ENCODE measurements at regions not wholly inside any gene's neighbourhood (a gene's known extent, or its start where the extent isn't known, plus 50 kb on each side); places are given as distances from the start of the nearest gene placed in this dataset.

GRCh38 chr7:12102527-12102926 lies 108.6 kb upstream of the TMEM106B start:
- H3K27ac Mint-ChIP-seq: no peak overlapping the region
- DNase-seq: no peak
- WGBS (ENCODE audit: insufficient coverage): 76% methylated on average over 3 of the region's 3 CpGs
- no peak for ATAC-seq
- H3K27ac ChIP-seq (ENCODE audit: low read length): no peak overlapping the region
- H3K4me1 Mint-ChIP-seq: no peaks in the 10 kb centered on the region
- no peaks in the 10 kb centered on the region for H3K4me1 ChIP-seq (ENCODE audit: control insufficient read depth, insufficient read depth, low read length)
- H3K9me3 Mint-ChIP-seq: peaks cover 0 to 2% of the 10 kb centered on the region in 2 donors
- H3K36me3 ChIP-seq (ENCODE audit: control insufficient read depth, insufficient read depth, low read length): no peaks in the 10 kb centered on the region
- intact Hi-C loops (cut with micrococcal nuclease): no loop called here
- no peaks in the 10 kb centered on the region for H3K27me3 ChIP-seq (ENCODE audit: control insufficient read depth, insufficient read depth, low read length)
- H3K4me3 Mint-ChIP-seq: no peak overlapping the region
- no peaks in the 10 kb centered on the region for H3K36me3 Mint-ChIP-seq
- no peak overlapping the region for H3K4me3 ChIP-seq (ENCODE audit: low read length)
- no peaks in the 10 kb centered on the region for H3K9me3 ChIP-seq (ENCODE audit: control insufficient read depth, insufficient read depth, low read length)
- no peak for TF ChIP-seq CTCF (IDR thresholded peaks at IDR 0.05)
- H3K27me3 Mint-ChIP-seq (ENCODE audit: low read depth in 2 of 2): peaks cover 2 to 8% of the 10 kb centered on the region in 2 donors

- no peak for TF ChIP-seq CTCF (IDR thresholded peaks at IDR 0.05)
Observed at GRCh38 chr7:12103948-12104347, 107.1 kb upstream of the TMEM106B start.

GRCh38 chr7:12107381-12107780 lies 103.7 kb upstream of the TMEM106B start:
- no peak overlapping the region for H3K4me3 ChIP-seq (ENCODE audit: low read length)
- 100% methylated on average over 2 of the region's 2 CpGs for WGBS (ENCODE audit: insufficient coverage)
- Mint-ChIP-seq H3K36me3 (no peaks in the 10 kb centered on the region), H3K27me3 (ENCODE audit: low read depth in 2 of 2) (peaks cover 23 to 40% of the 10 kb centered on the region in 2 donors), H3K4me3 (no peak overlapping the region), H3K9me3 (no peaks in the 10 kb centered on the region), H3K27ac (no peak overlapping the region), H3K4me1 (peaks cover 0 to 3% of the 10 kb centered on the region in 2 donors)
- H3K9me3 ChIP-seq (ENCODE audit: control insufficient read depth, insufficient read depth, low read length): no peaks in the 10 kb centered on the region
- H3K27ac ChIP-seq (ENCODE audit: low read length): no peak overlapping the region
- no peak for TF ChIP-seq CTCF (IDR thresholded peaks at IDR 0.05)
- no peaks in the 10 kb centered on the region for H3K36me3 ChIP-seq (ENCODE audit: control insufficient read depth, insufficient read depth, low read length)
- ATAC-seq (no peak), DNase-seq (no peak)
- peaks cover 9% of the 10 kb centered on the region for H3K4me1 ChIP-seq (ENCODE audit: control insufficient read depth, insufficient read depth, low read length)
- intact Hi-C loops (cut with micrococcal nuclease): no loop called here
- peaks cover 28% of the 10 kb centered on the region for H3K27me3 ChIP-seq (ENCODE audit: control insufficient read depth, insufficient read depth, low read length)

More at GRCh38 chr7:12103948-12104347, 107.1 kb upstream of the TMEM106B start:
- Histone ChIP-seq H3K4me1 (ENCODE audit: control insufficient read depth, insufficient read depth, low read length) (no peaks in the 10 kb centered on the region), H3K4me3 (ENCODE audit: low read length) (no peak overlapping the region), H3K9me3 (ENCODE audit: control insufficient read depth, insufficient read depth, low read length) (no peaks in the 10 kb centered on the region), H3K36me3 (ENCODE audit: control insufficient read depth, insufficient read depth, low read length) (no peaks in the 10 kb centered on the region), H3K27me3 (ENCODE audit: control insufficient read depth, insufficient read depth, low read length) (peaks cover 5% of the 10 kb centered on the region), H3K27ac (ENCODE audit: low read length) (no peak overlapping the region)
- intact Hi-C loops (cut with micrococcal nuclease): no loop called here
- no peaks in the 10 kb centered on the region for H3K36me3 Mint-ChIP-seq
- DNase-seq: no peak
- H3K4me3 Mint-ChIP-seq: no peak overlapping the region
- peaks cover 3 to 11% of the 10 kb centered on the region in 2 donors for H3K27me3 Mint-ChIP-seq (ENCODE audit: low read depth in 2 of 2)
- no peak for ATAC-seq
- H3K9me3 Mint-ChIP-seq: peaks cover 0 to 2% of the 10 kb centered on the region in 2 donors
- H3K27ac Mint-ChIP-seq: no peak overlapping the region
- H3K4me1 Mint-ChIP-seq: no peaks in the 10 kb centered on the region

- Mint-ChIP-seq H3K4me3 (no peak overlapping the region), H3K27ac (no peak overlapping the region), H3K9me3 (no peaks in the 10 kb centered on the region), H3K27me3 (ENCODE audit: low read depth in 2 of 2) (peaks cover 28 to 45% of the 10 kb centered on the region in 2 donors), H3K4me1 (peaks cover 0 to 3% of the 10 kb centered on the region in 2 donors), H3K36me3 (no peaks in the 10 kb centered on the region)
- Histone ChIP-seq H3K4me1 (ENCODE audit: control insufficient read depth, insufficient read depth, low read length) (peaks cover 9% of the 10 kb centered on the region), H3K27ac (ENCODE audit: low read length) (no peak overlapping the region), H3K36me3 (ENCODE audit: control insufficient read depth, insufficient read depth, low read length) (no peaks in the 10 kb centered on the region), H3K9me3 (ENCODE audit: control insufficient read depth, insufficient read depth, low read length) (no peaks in the 10 kb centered on the region), H3K4me3 (ENCODE audit: low read length) (no peak overlapping the region), H3K27me3 (ENCODE audit: control insufficient read depth, insufficient read depth, low read length) (peaks cover 32% of the 10 kb centered on the region)
- ATAC-seq (no peak), DNase-seq (no peak)
- intact Hi-C loops (cut with micrococcal nuclease): no loop called here
- TF ChIP-seq CTCF (IDR thresholded peaks at IDR 0.05): no peak
- 74% methylated on average over 3 of the region's 3 CpGs for WGBS (ENCODE audit: insufficient coverage)
Observed at GRCh38 chr7:12107841-12108254, 103.2 kb upstream of the TMEM106B start.
